Activated CD4-positive, alpha-beta T cell treated with anti-CD3 and anti-CD28 coated beads, Interleukin-2, amount 10 ng/mL, durations not matched to agents 24 days and 14 days (primary cell): ENCODE measurements at regions not wholly inside any gene's neighbourhood (a gene's known extent, or its start where the extent isn't known, plus 50 kb on each side); places are given as distances from the start of the nearest gene placed in this dataset.

Experiments
- DNase-seq: peaks from one replicate; pipeline ENCODE4 v3.0.0; 2022
- H3K27ac Mint-ChIP-seq: one replicate; pipeline ENCODE4 v1.8.0; 2022; ENCODE audit warnings: mild to moderate bottlenecking, mixed read lengths
- H3K27me3 Mint-ChIP-seq: one replicate; pipeline ENCODE4 v1.8.0; 2022; ENCODE audit warnings: mixed read lengths
- H3K36me3 Mint-ChIP-seq: one replicate; pipeline ENCODE4 v1.8.0; 2022; ENCODE audit warnings: low read depth, mild to moderate bottlenecking, mixed read lengths
- H3K4me1 Mint-ChIP-seq: one replicate; pipeline ENCODE4 v1.8.0; 2021; ENCODE audit warnings: mixed read lengths
- H3K4me3 Mint-ChIP-seq: one replicate; pipeline ENCODE4 v1.8.0; 2022; ENCODE audit warnings: mild to moderate bottlenecking, moderate library complexity, mixed read lengths
- H3K9me3 Mint-ChIP-seq: one replicate; pipeline ENCODE4 v1.8.0; 2021; ENCODE audit warnings: mixed read lengths
- intact Hi-C: fragments of 100-400 bp; cut with micrococcal nuclease; formaldehyde crosslinking; loops from one replicate; pipeline ENCODE4 v1.15.1; 2023

- intact Hi-C loops: no loop called here
- no peaks in the 10 kb centered on the region for H3K36me3 Mint-ChIP-seq
- H3K27me3 Mint-ChIP-seq: no peaks in the 10 kb centered on the region
- H3K27ac Mint-ChIP-seq: no peak overlapping the region
- H3K4me1 Mint-ChIP-seq: no peaks in the 10 kb centered on the region
- no peaks in the 10 kb centered on the region for H3K9me3 Mint-ChIP-seq
- DNase-seq: no peak
- H3K4me3 Mint-ChIP-seq: no peak overlapping the region
Measured at GRCh38 chrX:11056322-11057176, 54.6 kb upstream of the HCCS start.

GRCh38 chrX:11059933-11060332, 51.2 kb upstream of the HCCS start:
- Mint-ChIP-seq H3K4me1 (no peaks in the 10 kb centered on the region), H3K27me3 (no peaks in the 10 kb centered on the region), H3K27ac (no peak overlapping the region), H3K4me3 (no peak overlapping the region), H3K9me3 (no peaks in the 10 kb centered on the region), H3K36me3 (no peaks in the 10 kb centered on the region)
- intact Hi-C loops: no loop called here
- DNase-seq: no peak
